ENCODE measurements at regions not wholly inside any gene's neighbourhood (a gene's known extent, or its start where the extent isn't known, plus 50 kb on each side); places are given as distances from the start of the nearest gene placed in this dataset.
"Not testable (repeated sequence)": the region's sequence is repeated elsewhere in the genome, so short reads cannot be mapped to it uniquely, and the experiment has no call there.

DNA sequence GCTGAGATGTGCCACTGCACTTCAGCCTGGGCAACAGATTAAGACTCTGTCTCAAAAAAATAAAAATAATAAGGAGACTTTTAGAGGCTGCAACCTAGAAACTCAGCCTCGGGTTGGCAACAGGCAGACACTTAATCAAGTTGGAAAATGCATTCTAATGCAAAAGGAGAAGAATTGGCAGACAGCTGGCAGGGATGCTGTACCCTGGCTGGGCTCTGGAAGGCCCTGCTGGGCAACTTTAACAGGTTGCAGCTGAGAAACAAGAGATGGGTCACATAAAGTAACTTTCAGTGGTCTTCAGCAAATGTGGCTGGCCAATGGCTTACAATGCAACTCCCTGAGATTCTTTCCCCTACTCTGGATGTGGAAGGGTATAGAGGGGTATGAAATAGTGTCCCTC, 1225.7 kb downstream of the TYW1 start:
- no peaks in the 10 kb centered on the region for H3K27me3 ChIP-seq (ENCODE audit: low read depth)
- ATAC-seq, result no peak
- no peak for DNase-seq
- no peak overlapping the region for H3K4me3 ChIP-seq
- no peak overlapping the region for H3K27ac ChIP-seq
- intact Hi-C loops (cut with DNase I), result no loop called here
- TF ChIP-seq, protein P1, sequence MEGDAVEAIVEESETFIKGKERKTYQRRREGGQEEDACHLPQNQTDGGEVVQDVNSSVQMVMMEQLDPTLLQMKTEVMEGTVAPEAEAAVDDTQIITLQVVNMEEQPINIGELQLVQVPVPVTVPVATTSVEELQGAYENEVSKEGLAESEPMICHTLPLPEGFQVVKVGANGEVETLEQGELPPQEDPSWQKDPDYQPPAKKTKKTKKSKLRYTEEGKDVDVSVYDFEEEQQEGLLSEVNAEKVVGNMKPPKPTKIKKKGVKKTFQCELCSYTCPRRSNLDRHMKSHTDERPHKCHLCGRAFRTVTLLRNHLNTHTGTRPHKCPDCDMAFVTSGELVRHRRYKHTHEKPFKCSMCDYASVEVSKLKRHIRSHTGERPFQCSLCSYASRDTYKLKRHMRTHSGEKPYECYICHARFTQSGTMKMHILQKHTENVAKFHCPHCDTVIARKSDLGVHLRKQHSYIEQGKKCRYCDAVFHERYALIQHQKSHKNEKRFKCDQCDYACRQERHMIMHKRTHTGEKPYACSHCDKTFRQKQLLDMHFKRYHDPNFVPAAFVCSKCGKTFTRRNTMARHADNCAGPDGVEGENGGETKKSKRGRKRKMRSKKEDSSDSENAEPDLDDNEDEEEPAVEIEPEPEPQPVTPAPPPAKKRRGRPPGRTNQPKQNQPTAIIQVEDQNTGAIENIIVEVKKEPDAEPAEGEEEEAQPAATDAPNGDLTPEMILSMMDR (IDR thresholded peaks at IDR 0.05), result no peak
- H3K9me3 ChIP-seq, result no peaks in the 10 kb centered on the region
- no peaks in the 10 kb centered on the region for H3K36me3 ChIP-seq
- H3K4me1 ChIP-seq, result no peaks in the 10 kb centered on the region

DNA sequence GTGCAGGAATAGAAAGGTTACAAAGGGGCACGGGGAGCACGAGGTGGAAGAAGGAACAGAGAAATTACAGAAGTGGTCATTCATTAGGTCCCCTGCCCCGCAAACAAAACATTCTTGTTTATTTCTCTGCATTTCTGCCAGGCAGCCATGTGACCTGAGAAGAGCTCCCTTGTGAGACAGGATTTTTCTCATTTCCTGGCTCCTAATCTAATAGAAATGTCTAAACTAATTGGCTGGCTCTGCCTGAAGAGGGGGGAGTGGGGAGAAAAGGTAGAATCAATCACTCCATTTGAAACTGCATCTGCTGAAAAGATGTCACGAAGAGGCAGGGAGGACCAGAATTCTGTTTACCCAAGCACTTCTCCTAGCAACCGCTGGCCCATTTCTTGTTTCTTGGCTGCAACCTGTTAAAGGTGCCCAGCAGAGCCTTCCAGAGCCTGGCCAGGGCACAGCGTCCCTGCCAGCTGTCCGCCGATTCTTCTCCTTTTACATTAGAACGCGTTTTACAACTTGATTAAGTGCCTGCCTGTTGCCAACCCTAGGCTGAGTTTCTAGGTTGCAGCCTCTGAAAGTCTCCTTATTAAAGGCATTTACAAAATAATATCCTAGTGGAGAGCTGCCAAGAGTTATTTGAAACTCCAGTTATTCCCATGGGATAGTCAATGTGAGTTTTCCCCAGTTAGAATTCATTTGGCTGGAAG, 1227.6 kb downstream of the TYW1 start:
- no peaks in the 10 kb centered on the region for H3K4me1 ChIP-seq
- H3K4me3 ChIP-seq, result no peak overlapping the region
- H3K27me3 ChIP-seq (ENCODE audit: low read depth), result no peaks in the 10 kb centered on the region
- no peaks in the 10 kb centered on the region for H3K9me3 ChIP-seq
- TF ChIP-seq, protein P1 (IDR thresholded peaks at IDR 0.05), result no peak
- no peak overlapping the region for H3K27ac ChIP-seq
- no peak for DNase-seq
- no peaks in the 10 kb centered on the region for H3K36me3 ChIP-seq
- no peak for ATAC-seq
- intact Hi-C loops (cut with DNase I), result no loop called here

DNA sequence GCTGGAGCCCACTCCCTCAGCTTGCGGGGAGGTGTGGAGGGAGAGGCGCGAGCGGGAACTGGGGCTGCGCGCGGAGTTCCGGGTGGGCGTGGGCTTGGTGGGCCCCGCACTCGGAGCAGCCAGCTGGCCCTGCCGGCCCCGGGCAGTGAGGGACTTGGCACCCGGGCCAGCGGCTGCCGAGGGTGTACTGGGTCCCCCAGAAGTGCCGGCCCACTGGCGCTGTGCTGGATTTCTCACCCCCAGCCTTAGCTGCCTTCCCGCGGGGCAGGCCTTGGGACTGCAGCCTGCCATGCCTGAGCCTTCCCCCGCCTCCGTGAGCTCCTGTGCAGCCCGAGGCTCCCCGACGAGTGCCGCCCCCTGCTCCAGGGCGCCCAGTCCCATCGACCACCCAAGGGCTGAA, 1234.4 kb downstream of the TYW1 start:
- intact Hi-C loops (cut with DNase I); DNase-seq; H3K4me3 ChIP-seq; H3K4me1 ChIP-seq; H3K27ac ChIP-seq; H3K27me3 ChIP-seq (ENCODE audit: low read depth); ATAC-seq; H3K9me3 ChIP-seq; H3K36me3 ChIP-seq: not testable (repeated sequence)

DNA sequence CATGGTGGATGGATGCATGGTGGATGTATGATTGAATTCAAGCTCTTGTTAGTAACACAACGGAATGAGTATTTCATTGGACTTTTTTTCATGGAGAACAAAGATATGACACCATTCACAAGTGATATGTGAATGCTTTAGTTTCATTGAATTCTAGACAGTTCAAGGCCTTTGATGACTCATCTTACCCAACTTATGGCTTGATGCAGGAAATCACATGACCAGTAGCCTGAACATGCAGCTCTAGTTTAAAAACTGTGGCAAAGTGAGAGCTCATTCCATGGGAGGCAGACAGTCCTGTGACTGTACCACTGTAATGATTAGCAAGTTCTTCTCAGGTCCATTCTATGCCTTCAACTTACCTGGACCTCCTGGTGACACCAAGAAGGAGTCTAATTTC, 1239.3 kb downstream of the TYW1 start:
- H3K36me3 ChIP-seq, result no peaks in the 10 kb centered on the region
- ATAC-seq (no peak), DNase-seq (no peak)
- H3K4me3 ChIP-seq, result no peak overlapping the region
- no peaks in the 10 kb centered on the region for H3K4me1 ChIP-seq
- TF ChIP-seq, protein P1 (IDR thresholded peaks at IDR 0.05), result no peak
- no peak overlapping the region for H3K27ac ChIP-seq
- H3K27me3 ChIP-seq (ENCODE audit: low read depth), result no peaks in the 10 kb centered on the region
- intact Hi-C loops (cut with DNase I), result no loop called here
- H3K9me3 ChIP-seq, result no peaks in the 10 kb centered on the region

DNA sequence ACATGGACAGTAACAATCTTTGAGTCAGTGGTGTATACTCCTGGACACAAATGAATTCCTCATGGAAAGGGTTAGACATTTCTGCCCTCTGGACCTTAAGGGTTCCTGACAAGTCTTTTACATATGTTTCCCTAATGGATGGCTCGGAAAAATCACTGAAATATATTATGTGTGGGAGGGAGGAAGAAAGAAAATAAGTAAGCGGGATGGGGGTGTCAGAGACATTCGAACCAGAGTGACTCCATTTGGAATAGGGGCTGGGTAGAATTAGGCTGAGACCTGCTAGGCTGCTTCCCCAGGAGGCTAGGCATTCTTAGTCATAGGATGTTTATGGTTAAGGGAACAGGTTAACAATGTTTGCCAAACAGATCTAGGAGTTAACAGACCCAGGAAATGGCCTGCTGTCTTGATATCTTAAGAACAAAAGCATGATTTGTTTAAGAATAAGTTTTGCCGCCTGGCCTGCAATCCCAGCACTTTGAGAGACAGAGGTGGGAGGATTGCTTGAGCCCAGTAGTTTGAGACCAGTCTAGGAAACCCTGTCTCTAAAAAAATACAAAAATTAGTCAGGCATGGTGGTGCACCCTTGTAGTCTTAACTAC, 1241.7 kb downstream of the TYW1 start:
- no peaks in the 10 kb centered on the region for H3K4me1 ChIP-seq
- TF ChIP-seq, protein P1 (IDR thresholded peaks at IDR 0.05), result no peak
- ATAC-seq, result no peak

DNA sequence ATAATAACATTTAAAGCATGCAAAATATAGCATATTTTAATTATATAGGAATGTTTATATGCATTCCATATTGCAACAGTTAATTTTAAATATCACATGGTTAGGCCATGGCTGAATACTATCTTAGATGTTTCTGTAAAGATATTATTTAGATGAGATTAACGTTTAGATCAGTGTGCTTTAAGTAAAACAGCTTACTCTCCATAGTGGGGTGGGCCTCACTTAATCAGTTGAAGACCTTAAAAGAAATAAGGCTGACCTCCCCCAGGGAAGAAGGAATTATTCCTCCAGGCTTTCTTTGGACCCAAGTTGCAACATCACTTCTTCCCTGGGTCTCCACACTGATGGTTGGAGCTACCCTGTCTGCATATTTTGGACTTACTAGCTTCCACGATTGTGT, 1246.5 kb downstream of the TYW1 start:
- H3K9me3 ChIP-seq, result no peaks in the 10 kb centered on the region
- no peaks in the 10 kb centered on the region for H3K36me3 ChIP-seq
- intact Hi-C loops (cut with DNase I), result no loop called here
- H3K27me3 ChIP-seq (ENCODE audit: low read depth), result no peaks in the 10 kb centered on the region
- no peaks in the 10 kb centered on the region for H3K4me1 ChIP-seq
- TF ChIP-seq, protein P1 (IDR thresholded peaks at IDR 0.05), result no peak
- DNase-seq, result no peak
- ATAC-seq, result no peak
- no peak overlapping the region for H3K4me3 ChIP-seq
- H3K27ac ChIP-seq, result no peak overlapping the region

More for the DNA sequence above, 1241.7 kb downstream of the TYW1 start:
- Histone ChIP-seq H3K27me3 (ENCODE audit: low read depth) (no peaks in the 10 kb centered on the region), H3K36me3 (no peaks in the 10 kb centered on the region), H3K4me3 (no peak overlapping the region), H3K27ac (no peak overlapping the region), H3K9me3 (no peaks in the 10 kb centered on the region)
- intact Hi-C loops (cut with DNase I), result no loop called here
- no peak for DNase-seq

Measured in lower lobe of right lung (tissue), 2 donors.